DMS 273 treated with DMSO at 0.1 percent for 48 hours (cell line): ENCODE measurements at regions not wholly inside any gene's neighbourhood (a gene's known extent, or its start where the extent isn't known, plus 50 kb on each side); places are given as distances from the start of the nearest gene placed in this dataset.
"Not testable (repeated sequence)": the region's sequence is repeated elsewhere in the genome, so short reads cannot be mapped to it uniquely, and the experiment has no call there.

Experiments used
- DNase-seq: peaks from one replicate; lab custom pipeline; 2025; lab: John Stamatoyannopoulos, UW

GRCh38 chr6:1201547-1202200 is 110.2 kb upstream of the FOXQ1 start:
- DNase-seq, result no peak

DNA sequence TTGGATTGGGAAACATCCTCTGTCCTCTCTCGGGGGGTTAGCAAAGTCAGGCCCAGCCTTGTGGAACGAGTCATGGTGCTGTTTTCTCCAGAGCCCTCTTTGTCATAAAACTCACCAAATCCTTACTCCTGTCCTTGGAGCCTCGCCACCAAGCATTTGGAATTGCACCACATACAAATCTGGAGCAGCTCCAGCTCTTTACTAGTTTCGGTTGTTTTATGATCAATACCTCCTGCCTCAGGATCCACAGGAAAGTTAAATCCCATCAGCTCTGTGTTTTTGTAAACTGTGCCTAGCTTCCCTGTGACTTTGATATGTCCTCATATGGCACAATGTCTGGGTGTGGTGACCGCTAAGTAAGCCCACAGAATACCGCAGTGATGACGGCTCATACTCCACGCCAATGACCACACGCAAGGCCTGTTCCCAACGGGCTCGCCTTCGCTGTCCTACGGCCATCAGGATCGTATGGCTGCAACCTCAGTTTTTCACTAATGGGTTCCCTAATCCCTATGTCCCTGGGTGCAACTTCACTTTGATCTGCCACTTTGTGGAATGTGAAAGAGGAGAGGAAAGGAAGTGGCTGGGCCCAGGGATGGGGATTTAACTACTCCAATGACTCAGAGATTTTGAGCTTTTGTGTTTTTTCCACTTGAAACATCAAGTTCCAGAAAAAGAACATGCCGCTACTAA is 111.3 kb upstream of the FOXQ1 start:
- no peak for DNase-seq

DNA sequence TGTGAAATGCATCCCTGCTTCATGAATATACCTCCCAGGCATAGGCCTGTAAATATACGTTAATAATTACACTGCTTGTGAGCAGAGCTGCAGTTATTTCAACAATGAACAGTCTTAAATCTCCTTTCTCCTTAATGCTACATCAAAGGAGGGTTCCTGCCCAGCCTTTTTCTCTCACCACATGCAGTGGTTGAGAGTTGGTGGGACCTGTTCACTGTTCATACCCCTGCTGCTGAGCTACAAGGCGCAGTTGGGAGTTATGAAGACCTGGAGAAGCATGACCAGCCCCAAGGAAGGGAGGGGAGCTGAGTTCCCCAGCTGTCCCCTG is 111.9 kb upstream of the FOXQ1 start:
- no peak for DNase-seq

DNA sequence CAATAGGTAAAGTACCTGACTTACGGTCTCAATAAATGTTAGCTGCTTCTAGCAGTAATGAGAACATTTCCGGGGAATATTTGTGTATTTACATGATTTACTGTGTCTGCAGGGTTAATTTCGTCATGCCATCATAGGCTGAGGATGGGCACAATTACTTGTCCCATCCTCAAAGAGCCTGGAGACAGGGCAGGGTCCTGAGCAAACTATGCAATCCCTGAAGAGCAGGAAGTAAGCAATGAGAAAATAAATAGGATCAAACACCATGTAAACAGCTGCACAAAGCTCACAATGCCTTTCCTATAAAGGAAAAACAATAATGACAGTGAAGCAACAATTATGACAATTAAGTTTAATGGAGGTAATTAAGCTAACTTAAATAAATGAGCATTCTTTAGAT is 114.6 kb upstream of the FOXQ1 start:
- no peak for DNase-seq

DNA sequence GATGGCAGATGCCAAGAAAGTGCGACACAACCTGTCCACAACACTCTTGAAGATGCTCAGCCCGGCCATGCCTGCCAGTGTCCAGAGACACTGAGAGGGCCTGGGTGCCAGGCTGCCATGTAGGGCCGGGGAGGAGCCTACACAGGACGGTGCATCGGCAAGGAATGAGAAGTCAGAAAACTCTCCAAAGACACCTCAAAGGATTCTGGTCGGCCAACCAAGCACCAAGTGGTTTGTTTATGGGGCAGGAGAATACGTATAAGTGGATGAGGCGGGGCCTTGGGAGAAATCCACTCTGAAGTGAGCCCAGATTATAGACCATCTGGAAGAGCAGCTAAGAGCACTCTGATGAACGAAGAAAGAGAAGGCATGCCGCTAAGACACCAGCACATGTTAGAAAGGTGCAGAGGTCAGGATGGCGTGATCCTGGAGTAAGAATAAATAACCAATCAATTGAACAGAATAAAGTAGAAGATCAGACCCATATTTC is 120.7 kb upstream of the FOXQ1 start:
- no peak for DNase-seq

DNA sequence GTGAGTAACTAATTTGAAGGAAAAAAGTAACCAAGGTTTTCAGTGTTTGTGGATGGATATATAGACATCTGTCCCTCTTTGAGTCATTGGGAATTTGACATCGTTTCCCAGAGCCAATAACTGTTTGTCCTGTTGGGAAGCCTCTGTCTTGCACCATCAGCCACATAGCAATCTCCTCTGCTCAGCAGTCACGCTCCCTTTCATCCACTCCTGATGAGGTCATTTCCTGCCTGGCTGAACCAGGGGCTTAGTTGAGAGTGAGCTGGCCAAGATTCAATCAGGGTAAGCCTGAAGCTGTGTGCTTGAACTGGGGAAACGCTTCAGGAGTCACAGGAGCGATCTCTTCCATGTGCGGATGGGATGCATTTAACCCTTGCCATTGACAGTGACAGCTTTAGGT is 121.5 kb upstream of the FOXQ1 start:
- DNase-seq, result no peak

- no peak for DNase-seq
Observed at GRCh38 chr6:1188199-1188598, 123.7 kb upstream of the FOXQ1 start.

- no peak for DNase-seq
Observed at GRCh38 chr6:1187293-1188131, 124.4 kb upstream of the FOXQ1 start.

DNA sequence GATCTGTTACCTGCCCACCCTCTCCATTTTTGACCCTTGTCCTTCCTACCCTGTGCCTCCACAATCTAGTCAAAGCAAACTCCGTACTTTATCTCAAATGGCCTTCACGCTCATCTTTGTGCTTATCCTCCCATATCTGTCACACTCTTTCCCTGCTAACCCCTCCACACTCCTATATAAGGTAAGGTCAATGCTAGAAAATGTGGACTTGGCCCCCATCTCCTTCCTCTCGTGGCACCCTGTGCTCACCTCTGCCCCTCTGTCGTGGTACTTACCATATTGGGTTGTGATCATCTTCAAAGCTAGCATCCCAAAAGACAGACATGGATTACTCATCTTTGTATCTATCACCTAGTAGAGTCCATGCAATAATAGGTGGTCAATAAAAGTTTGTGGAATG is 127.6 kb upstream of the FOXQ1 start:
- DNase-seq, result no peak

- no peak for DNase-seq
Observed at GRCh38 chr6:1182722-1183521, 129.0 kb upstream of the FOXQ1 start.

DNA sequence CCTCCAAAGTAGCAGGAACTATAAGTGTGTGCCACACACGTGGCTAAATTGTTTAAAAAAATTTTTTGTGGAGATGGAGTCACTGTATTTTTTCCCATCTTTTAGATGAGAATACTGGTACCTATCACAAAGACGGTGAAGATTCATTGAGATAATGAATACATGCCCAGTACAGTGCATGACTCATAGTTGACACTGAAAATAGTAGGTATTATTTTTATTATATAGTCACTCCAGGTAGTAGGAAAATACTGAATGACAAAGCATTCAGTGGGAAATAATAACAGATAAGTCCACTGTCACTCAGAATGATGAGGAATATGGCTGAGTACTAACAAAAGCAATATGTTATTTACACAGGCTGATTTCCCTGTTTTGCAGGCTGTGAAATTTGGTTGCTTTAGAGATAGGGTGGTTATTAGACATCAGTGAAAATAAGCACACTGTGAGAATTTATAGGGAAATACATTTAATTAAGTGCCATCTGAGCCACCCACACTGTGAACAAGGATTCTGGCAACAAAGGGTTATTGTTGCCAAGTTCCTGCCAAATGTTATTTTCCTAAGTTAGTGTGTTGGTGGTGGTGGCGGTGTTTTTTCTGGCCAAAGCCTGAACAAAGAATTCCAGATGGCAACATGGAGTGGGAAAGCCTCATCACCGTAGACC is 129.8 kb upstream of the FOXQ1 start:
- DNase-seq, result no peak

GRCh38 chr6:1179571-1180459 is 132.1 kb upstream of the FOXQ1 start:
- DNase-seq, result peak; percentile 64

DNA sequence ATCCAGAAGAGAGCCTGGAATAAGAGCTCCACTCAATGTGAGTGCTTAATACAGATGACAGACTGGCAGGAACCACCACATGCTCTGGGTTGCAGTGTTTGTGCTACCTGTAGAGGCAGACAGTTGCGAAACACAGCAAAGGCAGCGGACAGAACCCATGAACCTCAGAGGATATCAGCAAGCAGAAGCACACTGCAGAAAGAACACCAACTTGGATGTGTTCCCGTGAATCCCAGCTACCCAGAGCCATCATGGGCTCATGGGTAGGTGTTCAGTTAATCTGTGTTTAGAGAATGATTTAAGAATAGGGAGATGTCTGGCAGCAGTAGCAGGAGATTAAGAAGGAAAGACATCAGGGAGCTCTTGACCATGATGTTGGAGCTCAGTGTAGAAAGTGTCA is 133.3 kb upstream of the FOXQ1 start:
- no peak for DNase-seq

DNA sequence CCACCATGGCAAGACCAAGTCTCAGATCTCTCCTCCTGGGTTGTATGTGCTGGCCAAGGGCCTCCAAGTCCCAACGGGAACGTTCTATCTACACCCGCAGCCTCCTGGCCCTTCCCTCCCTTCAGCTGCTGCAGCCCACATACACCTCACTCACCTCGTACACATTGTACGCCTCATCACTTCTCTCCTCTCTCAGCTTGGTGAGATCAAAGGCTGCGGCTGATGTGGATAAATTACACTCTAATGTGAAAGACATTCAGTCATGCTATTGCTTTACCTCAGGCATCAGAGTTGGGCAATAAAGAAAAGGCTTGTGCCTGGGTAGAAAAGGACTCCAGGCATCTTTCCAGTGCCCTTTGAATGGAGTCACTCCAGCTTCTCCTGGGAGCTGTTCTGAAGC is 135.3 kb upstream of the FOXQ1 start:
- DNase-seq, result no peak

DNA sequence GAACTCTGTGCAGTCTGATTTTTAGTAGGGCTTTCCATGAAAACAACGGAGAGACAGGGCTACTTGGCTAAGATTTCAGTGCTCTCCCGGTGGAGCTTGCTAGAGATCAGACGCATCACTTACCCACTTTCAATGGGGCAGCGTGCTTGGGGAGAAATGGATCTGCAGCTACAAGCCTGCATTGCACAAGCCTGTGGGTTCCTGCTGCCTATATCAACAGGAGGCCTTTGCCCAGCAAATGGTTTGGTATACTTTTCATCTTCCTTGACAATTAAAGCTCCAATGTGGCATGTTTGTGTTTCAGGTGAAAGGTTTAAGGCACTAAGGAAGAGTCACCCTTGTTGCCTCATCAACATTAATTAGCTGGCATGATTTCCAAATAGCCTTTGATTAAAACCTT is 136.0 kb upstream of the FOXQ1 start:
- no peak for DNase-seq

DNA sequence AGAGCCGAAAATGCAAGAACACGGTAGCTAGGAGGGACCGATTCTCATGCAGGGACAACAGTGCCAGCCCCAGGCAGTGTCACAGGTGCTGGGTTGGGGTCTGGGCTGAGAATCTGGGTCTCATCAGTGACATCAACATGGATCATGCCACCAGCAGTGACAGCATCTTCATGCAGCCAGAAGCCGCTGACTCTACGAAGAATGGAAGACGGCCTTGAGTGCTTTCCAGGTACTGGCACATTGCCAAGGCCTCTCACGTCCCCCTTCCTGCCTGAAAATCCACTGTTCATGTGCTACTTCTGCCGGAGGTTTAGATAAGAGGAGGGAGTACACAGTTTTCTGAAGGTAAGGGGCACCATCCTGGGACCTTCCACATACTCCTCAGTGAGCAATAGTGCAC is 141.1 kb upstream of the FOXQ1 start:
- no peak for DNase-seq

DNA sequence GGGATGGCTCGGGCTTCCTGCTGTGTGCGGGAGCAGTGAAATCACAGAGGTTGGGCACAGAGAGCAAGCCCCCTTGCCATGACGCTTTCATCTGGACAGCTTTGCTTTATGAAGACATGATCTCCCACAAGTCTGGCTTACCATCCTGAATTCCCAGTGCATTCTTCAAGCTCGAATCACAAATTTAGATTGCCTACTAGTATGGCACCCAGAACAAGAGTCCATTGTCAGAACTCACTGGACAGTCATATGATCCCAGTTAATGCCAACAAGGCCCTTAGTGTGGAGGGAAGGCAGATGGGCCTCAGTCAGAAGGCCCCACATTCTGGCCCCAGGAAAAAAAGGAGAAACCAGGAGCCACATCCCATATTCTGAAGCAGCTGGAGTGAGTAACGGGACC is 147.3 kb upstream of the FOXQ1 start:
- DNase-seq, result no peak

DNA sequence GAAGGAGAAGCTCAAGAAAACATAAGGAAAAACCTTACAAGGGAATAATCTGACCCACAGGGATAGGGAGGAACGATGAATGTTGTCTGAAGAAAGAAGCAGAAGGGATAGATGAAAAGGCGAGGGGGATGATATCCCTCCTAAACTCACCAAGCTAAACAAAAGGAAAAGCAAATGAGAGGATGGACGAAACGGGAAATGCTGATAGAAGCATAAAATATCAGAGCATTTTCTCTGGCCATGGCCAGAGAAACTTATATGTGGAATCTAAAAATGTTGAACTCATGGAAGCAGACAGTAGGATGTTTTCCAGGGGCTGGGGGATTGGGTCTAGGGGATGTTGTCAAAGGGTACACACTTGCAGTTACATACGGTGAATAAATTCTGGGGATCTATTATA is 148.4 kb upstream of the FOXQ1 start:
- DNase-seq, result no peak

DNA sequence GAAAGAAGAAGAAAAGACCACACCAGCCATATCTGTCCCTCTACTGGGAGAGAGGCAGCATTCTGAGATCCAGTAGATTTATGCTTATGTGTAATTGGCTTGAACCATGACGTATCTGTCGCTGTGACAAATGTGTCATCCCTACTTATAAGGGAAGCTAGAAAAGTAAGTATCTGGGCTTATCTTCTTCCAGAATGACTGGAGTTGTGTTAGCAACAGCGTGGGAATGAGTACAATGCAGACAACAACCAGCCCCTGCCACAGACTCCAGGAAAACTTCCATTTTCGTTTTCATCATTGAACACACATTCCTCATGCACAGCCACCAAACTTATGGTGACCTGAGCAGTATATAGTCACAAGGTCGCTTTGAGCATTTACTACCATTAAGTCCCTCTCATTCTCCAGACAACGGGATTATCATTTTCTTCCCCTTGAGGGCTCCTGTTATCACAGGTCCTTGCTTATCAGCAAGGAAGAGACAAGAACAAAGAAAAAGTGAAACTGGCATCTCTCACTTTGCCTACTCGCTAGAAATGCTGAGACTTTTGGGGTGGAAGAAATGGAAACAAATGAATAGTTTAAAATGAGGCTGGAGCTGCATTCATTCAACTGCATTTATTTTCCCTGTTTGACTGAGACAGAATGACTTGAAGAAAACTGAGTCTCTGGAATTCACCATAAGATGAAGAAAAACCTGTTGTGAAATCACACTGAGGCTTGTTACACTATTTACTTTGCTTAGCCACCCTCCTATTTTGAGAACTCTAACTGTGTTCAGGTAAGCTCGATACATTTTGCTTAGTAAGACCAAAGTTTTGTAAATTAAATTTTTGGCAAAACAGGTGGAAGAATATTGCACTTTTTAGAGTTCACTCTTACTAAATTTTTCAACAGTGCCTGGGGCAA is 149.3 kb upstream of the FOXQ1 start:
- DNase-seq, result no peak

DNA sequence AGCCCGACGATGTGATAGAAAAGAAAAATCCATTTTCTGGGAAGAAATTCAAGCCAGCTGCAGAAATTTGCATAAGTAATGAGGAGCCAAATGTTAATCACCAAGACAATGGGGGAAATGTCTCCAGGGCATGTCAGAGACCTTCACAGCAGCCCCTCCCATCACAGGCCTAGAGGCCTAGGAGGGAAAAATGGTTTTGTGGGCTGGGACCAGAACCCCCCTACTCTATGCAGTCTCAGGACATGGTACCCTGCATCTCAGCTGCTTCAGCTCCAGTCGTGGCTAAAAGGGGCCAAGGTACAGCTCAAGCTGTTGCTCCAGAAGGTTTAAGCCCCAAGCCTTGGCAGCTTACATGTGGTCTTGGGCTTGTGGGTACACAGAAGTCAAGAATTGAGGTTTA is 155.5 kb upstream of the FOXQ1 start:
- DNase-seq, result not testable (repeated sequence)
